ENCODE measurements at regions not wholly inside any gene's neighbourhood (a gene's known extent, or its start where the extent isn't known, plus 50 kb on each side); places are given as distances from the start of the nearest gene placed in this dataset.
"Not testable (repeated sequence)": the region's sequence is repeated elsewhere in the genome, so short reads cannot be mapped to it uniquely, and the experiment has no call there.

- ChIA-PET CTCF (no interaction called here), POLR2A (no interaction called here)
These were observed 87.1 kb upstream of the GRK3 start for GRCh38 chr22:25477358-25477757.

GRCh38 chr22:25478111-25478510 is 86.4 kb upstream of the GRK3 start:
- POLR2A ChIA-PET: no interaction called here
- CTCF ChIA-PET: no interaction called here

GRCh38 chr22:25478528-25478927 is 85.9 kb upstream of the GRK3 start:
- ChIA-PET CTCF (no interaction called here), POLR2A (no interaction called here)

- POLR2A ChIA-PET: interaction anchor here (0.6 kb wide), 1 partner anchor 66 kb away, joined by 9 read pairs; no protein-coding TSS in a partner anchor
- CTCF ChIA-PET: not testable (repeated sequence)
These were observed 83.6 kb upstream of the GRK3 start for GRCh38 chr22:25480868-25481267.

- CTCF ChIA-PET: interaction anchor here (0.6 kb wide), 1 partner anchor 373 kb away, joined by 3 read pairs; no protein-coding TSS in a partner anchor
- POLR2A ChIA-PET: no interaction called here
These were observed 82.2 kb upstream of the GRK3 start for GRCh38 chr22:25482091-25482760.

GRCh38 chr22:25482868-25483639 is 81.4 kb upstream of the GRK3 start:
- POLR2A ChIA-PET: no interaction called here
- CTCF ChIA-PET: no interaction called here

GRCh38 chr22:25483931-25484330 is 80.5 kb upstream of the GRK3 start:
- ChIA-PET CTCF (no interaction called here), POLR2A (no interaction called here)

GRCh38 chr22:25484521-25485315 is 79.8 kb upstream of the GRK3 start:
- ChIA-PET CTCF (no interaction called here), POLR2A (no interaction called here)

- POLR2A ChIA-PET: no interaction called here
- CTCF ChIA-PET: no interaction called here
These were observed 78.6 kb upstream of the GRK3 start for GRCh38 chr22:25485626-25486545.

GRCh38 chr22:25487508-25487907 is 77.0 kb upstream of the GRK3 start:
- POLR2A ChIA-PET: no interaction called here
- CTCF ChIA-PET: no interaction called here

GRCh38 chr22:25488244-25489020 is 76.0 kb upstream of the GRK3 start:
- POLR2A ChIA-PET: interaction anchor here (0.6 kb wide), 1 partner anchor 261 kb away, joined by 4 read pairs; no protein-coding TSS in a partner anchor
- CTCF ChIA-PET: no interaction called here

- ChIA-PET POLR2A (no interaction called here), CTCF (no interaction called here)
These were observed 74.5 kb upstream of the GRK3 start for GRCh38 chr22:25489947-25490346.

- POLR2A ChIA-PET: no interaction called here
- CTCF ChIA-PET: no interaction called here
These were observed 73.6 kb upstream of the GRK3 start for GRCh38 chr22:25490896-25491295.

GRCh38 chr22:25492162-25492561 is 72.3 kb upstream of the GRK3 start:
- CTCF ChIA-PET: no interaction called here
- POLR2A ChIA-PET: no interaction called here

- CTCF ChIA-PET: no interaction called here
- POLR2A ChIA-PET: interaction anchor here (0.5 kb wide), 1 partner anchor 46 kb away, joined by 3 read pairs; no protein-coding TSS in a partner anchor
These were observed 71.4 kb upstream of the GRK3 start for GRCh38 chr22:25492841-25493734.

GRCh38 chr22:25493794-25494193 is 70.7 kb upstream of the GRK3 start:
- ChIA-PET POLR2A (interaction anchor here (0.5 kb wide), 1 partner anchor 47 kb away, joined by 3 read pairs; no protein-coding TSS in a partner anchor), CTCF (interaction anchor here (1.5 kb wide), 1 partner anchor 48 kb away, joined by 3 read pairs; no protein-coding TSS in a partner anchor)

GRCh38 chr22:25494774-25495173 is 69.7 kb upstream of the GRK3 start:
- POLR2A ChIA-PET: no interaction called here

GRCh38 chr22:25495285-25495684 is 69.2 kb upstream of the GRK3 start:
- CTCF ChIA-PET: interaction anchor here (0.9 to 1.5 kb wide), 3 partner anchors 33 to 278 kb away, joined by 3 to 5 read pairs (median 3); no protein-coding TSS in a partner anchor
- POLR2A ChIA-PET: no interaction called here

More at GRCh38 chr22:25494774-25495173, 69.7 kb upstream of the GRK3 start:
- CTCF ChIA-PET: interaction anchor here (1.2 to 1.5 kb wide), 2 partner anchors 47 to 278 kb away, joined by 3 to 5 read pairs; no protein-coding TSS in a partner anchor
